Neural cell (in vitro differentiated cells): ENCODE measurements at regions not wholly inside any gene's neighbourhood (a gene's known extent, or its start where the extent isn't known, plus 50 kb on each side); places are given as distances from the start of the nearest gene placed in this dataset.

ENCODE experiments used
- H2AFZ ChIP-seq: fragments of 200-600, 300-800 bp; sonication (generic), shearing (Covaris generic); 2 replicates; pipeline ENCODE4 v1.6.0; 2014; ENCODE audit warnings: low read depth, mild to moderate bottlenecking, antibody characterized with exemption, low read length, moderate library complexity
- H3F3A ChIP-seq: fragments of 200-600 bp; shearing (Covaris generic); 2 replicates; pipeline ENCODE4 v1.6.1; 2016; ENCODE audit warnings: mild to moderate bottlenecking, moderate library complexity, mixed read lengths, antibody characterized with exemption, low read length; ENCODE audit not compliant: insufficient read depth, poor library complexity, severe bottlenecking
- H3K27ac ChIP-seq: fragments of 200-600, 300-800 bp; sonication (generic), shearing (Covaris generic); 2 replicates; pipeline ENCODE4 v1.5.1; 2014; ENCODE audit warnings: mild to moderate bottlenecking, low read length, moderate library complexity
- H3K27me3 ChIP-seq: fragments of 300-800, 200-600 bp; sonication (generic), shearing (Covaris generic); 2 replicates; pipeline ENCODE4 v1.6.0; 2014; ENCODE audit warnings: mild to moderate bottlenecking, low read depth, low read length, moderate library complexity; ENCODE audit not compliant: insufficient read depth
- H3K36me3 ChIP-seq: fragments of 300-800, 200-600 bp; sonication (generic), shearing (Covaris generic); 2 replicates; pipeline ENCODE4 v1.5.1; 2014; ENCODE audit warnings: mild to moderate bottlenecking, antibody characterized with exemption, low read length, moderate library complexity; ENCODE audit not compliant: insufficient read depth
- H3K4me2 ChIP-seq: fragments of 300-800, 200-600 bp; sonication (generic), shearing (Covaris generic); 2 replicates; pipeline ENCODE4 v1.6.0; 2014; ENCODE audit warnings: mild to moderate bottlenecking, low read length
- H3K4me3 ChIP-seq: fragments of 300-800, 200-600 bp; sonication (generic), shearing (Covaris generic); 2 replicates; pipeline ENCODE4 v1.5.1; 2014; ENCODE audit warnings: mild to moderate bottlenecking, low read length, moderate library complexity
- H3K79me2 ChIP-seq: fragments of 200-600 bp; shearing (Covaris generic); replicated peaks from 2 replicates; pipeline ENCODE4 v1.6.0; 2014; ENCODE audit warnings: mild to moderate bottlenecking, low read length, moderate library complexity; ENCODE audit not compliant: insufficient read depth
- H3K9ac ChIP-seq: fragments of 300-800, 200-600 bp; sonication (generic), shearing (Covaris generic); 2 replicates; pipeline ENCODE4 v1.6.1; 2016; ENCODE audit warnings: mild to moderate bottlenecking, low read length, mixed read lengths
- H3K9me2 ChIP-seq: fragments of 200-600 bp; shearing (Covaris generic); 2 replicates; pipeline ENCODE4 v1.6.1; 2016; ENCODE audit warnings: mild to moderate bottlenecking, low read length, mixed read lengths; ENCODE audit not compliant: insufficient read depth
- H3K9me3 ChIP-seq: fragments of 200-600, 300-800 bp; sonication (generic), shearing (Covaris generic); 2 replicates; pipeline ENCODE4 v1.6.1; 2016; ENCODE audit warnings: mild to moderate bottlenecking, mixed run types, low read length, moderate library complexity, mixed read lengths
- H4K20me1 ChIP-seq: fragments of 200-600 bp; shearing (Covaris generic); 2 replicates; pipeline ENCODE4 v1.6.1; 2016; ENCODE audit warnings: mild to moderate bottlenecking, mixed run types; ENCODE audit not compliant: insufficient read depth
- EP300 ChIP-seq: fragments of 450-650 bp; conservative IDR thresholded peaks from 2 replicates; pipeline ENCODE4 v1.6.1; 2014; ENCODE audit warnings: antibody characterized with exemption, mild to moderate bottlenecking, moderate library complexity; ENCODE audit not compliant: poor library complexity, severe bottlenecking
- EZH2 ChIP-seq: fragments of 200-600, 300-800 bp; shearing (Covaris generic), sonication (generic); IDR thresholded peaks from 2 replicates; pipeline ENCODE4 v1.6.1; 2014; ENCODE audit warnings: antibody characterized with exemption, low read length, borderline replicate concordance, mild to moderate bottlenecking; ENCODE audit not compliant: insufficient read depth, poor library complexity, severe bottlenecking
- MXI1 ChIP-seq: fragments of 450-650 bp; conservative IDR thresholded peaks from 2 replicates; pipeline ENCODE4 v1.6.1; 2014; ENCODE audit warnings: antibody characterized with exemption, mild to moderate bottlenecking; ENCODE audit not compliant: poor library complexity, severe bottlenecking
- POLR2AphosphoS5 ChIP-seq: IDR thresholded peaks from 2 replicates; pipeline ENCODE4 v1.6.1; 2012
- RAD21 ChIP-seq: fragments of 450-650 bp; conservative IDR thresholded peaks from 2 replicates; pipeline ENCODE4 v1.6.1; 2014; ENCODE audit warnings: antibody characterized with exemption, mild to moderate bottlenecking, moderate library complexity
- SMC3 ChIP-seq: fragments of 450-650 bp; conservative IDR thresholded peaks from 2 replicates; pipeline ENCODE4 v1.6.1; 2014; ENCODE audit warnings: antibody characterized with exemption, mild to moderate bottlenecking, moderate library complexity; ENCODE audit not compliant: poor library complexity
- TAF1 ChIP-seq: IDR thresholded peaks from 2 replicates; pipeline ENCODE4 v1.6.1; 2012; ENCODE audit warnings: low read depth
- TF ChIP-seq, protein P1 (sequence below): fragments of 450-650 bp; IDR thresholded peaks from 2 replicates; pipeline ENCODE4 v1.5.1; 2014; ENCODE audit warnings: antibody characterized with exemption, mild to moderate bottlenecking, moderate library complexity; ENCODE audit not compliant: poor library complexity, severe bottlenecking
- TF ChIP-seq, protein P2 (sequence below): IDR thresholded peaks from 2 replicates; pipeline ENCODE4 v1.6.1; 2012; ENCODE audit warnings: borderline replicate concordance

DNA sequence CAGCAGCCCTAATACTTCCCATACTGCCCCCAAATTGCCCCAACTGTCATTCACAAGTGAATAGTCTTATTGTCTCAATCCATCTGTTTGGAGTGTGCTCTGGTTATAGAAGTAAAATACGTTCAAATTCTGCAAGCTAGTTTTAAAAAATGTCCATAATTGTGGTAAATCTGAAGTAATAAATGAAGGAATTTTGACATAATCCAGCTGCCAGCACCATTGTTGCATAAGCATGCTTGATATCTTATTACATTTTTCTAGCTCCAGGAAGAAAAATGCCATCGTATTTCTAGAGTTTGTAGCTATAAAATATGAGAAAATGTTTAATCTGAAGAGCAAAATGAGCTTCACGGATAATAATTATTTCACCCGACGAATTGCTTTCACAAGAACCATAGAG lies 664.7 kb downstream of the RFPL4B start:
- Histone ChIP-seq H2AFZ (no peak overlapping the region), H3K36me3 (no peaks in the 10 kb centered on the region), H3F3A (no peaks in the 10 kb centered on the region), H3K9ac (no peak overlapping the region), H3K4me3 (no peak overlapping the region), H3K27ac (no peak overlapping the region), H3K79me2 (no peaks in the 10 kb centered on the region), H4K20me1 (no peaks in the 10 kb centered on the region), H3K27me3 (no peaks in the 10 kb centered on the region), H3K9me3 (no peaks in the 10 kb centered on the region), H3K9me2 (no peaks in the 10 kb centered on the region), H3K4me2 (no peak overlapping the region)
- TF ChIP-seq EZH2 (no peak), MXI1 (no peak), TAF1 (no peak), SMC3 (no peak), POLR2AphosphoS5 (no peak), EP300 (no peak), RAD21 (no peak)
- TF ChIP-seq, protein P1, sequence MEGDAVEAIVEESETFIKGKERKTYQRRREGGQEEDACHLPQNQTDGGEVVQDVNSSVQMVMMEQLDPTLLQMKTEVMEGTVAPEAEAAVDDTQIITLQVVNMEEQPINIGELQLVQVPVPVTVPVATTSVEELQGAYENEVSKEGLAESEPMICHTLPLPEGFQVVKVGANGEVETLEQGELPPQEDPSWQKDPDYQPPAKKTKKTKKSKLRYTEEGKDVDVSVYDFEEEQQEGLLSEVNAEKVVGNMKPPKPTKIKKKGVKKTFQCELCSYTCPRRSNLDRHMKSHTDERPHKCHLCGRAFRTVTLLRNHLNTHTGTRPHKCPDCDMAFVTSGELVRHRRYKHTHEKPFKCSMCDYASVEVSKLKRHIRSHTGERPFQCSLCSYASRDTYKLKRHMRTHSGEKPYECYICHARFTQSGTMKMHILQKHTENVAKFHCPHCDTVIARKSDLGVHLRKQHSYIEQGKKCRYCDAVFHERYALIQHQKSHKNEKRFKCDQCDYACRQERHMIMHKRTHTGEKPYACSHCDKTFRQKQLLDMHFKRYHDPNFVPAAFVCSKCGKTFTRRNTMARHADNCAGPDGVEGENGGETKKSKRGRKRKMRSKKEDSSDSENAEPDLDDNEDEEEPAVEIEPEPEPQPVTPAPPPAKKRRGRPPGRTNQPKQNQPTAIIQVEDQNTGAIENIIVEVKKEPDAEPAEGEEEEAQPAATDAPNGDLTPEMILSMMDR, result no peak
- TF ChIP-seq, protein P2, sequence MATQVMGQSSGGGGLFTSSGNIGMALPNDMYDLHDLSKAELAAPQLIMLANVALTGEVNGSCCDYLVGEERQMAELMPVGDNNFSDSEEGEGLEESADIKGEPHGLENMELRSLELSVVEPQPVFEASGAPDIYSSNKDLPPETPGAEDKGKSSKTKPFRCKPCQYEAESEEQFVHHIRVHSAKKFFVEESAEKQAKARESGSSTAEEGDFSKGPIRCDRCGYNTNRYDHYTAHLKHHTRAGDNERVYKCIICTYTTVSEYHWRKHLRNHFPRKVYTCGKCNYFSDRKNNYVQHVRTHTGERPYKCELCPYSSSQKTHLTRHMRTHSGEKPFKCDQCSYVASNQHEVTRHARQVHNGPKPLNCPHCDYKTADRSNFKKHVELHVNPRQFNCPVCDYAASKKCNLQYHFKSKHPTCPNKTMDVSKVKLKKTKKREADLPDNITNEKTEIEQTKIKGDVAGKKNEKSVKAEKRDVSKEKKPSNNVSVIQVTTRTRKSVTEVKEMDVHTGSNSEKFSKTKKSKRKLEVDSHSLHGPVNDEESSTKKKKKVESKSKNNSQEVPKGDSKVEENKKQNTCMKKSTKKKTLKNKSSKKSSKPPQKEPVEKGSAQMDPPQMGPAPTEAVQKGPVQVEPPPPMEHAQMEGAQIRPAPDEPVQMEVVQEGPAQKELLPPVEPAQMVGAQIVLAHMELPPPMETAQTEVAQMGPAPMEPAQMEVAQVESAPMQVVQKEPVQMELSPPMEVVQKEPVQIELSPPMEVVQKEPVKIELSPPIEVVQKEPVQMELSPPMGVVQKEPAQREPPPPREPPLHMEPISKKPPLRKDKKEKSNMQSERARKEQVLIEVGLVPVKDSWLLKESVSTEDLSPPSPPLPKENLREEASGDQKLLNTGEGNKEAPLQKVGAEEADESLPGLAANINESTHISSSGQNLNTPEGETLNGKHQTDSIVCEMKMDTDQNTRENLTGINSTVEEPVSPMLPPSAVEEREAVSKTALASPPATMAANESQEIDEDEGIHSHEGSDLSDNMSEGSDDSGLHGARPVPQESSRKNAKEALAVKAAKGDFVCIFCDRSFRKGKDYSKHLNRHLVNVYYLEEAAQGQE, result no peak

DNA sequence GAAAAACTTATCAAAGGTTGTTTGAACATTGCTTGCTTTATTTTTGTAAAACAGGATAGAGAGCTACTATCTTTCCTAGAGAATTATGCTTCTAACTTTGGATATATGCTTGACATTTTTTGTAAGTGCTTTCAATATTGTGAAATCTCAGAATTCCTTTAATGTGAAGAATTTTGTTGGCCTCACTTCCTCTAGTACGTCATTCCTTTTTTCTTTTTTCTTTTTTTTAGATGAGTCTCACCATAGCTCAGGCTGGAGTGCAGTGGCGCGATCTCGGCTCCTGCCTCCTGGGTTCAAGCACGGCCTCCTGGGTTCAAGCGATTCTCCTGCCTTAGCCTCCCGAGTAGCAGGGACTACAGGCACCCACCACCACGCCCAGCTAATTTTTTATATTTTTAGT lies 668.1 kb downstream of the RFPL4B start:
- H4K20me1 ChIP-seq, result no peaks in the 10 kb centered on the region
- H3K27ac ChIP-seq, result no peak overlapping the region
- H3K79me2 ChIP-seq, result no peaks in the 10 kb centered on the region
- H3K27me3 ChIP-seq, result no peaks in the 10 kb centered on the region
- H3K4me2 ChIP-seq, result no peak overlapping the region
- H2AFZ ChIP-seq, result no peak overlapping the region
- no peaks in the 10 kb centered on the region for H3K9me3 ChIP-seq
- H3K9me2 ChIP-seq, result no peaks in the 10 kb centered on the region
- H3K36me3 ChIP-seq, result no peaks in the 10 kb centered on the region
- no peak overlapping the region for H3K9ac ChIP-seq
- no peaks in the 10 kb centered on the region for H3F3A ChIP-seq
- no peak for TF ChIP-seq EZH2
- H3K4me3 ChIP-seq, result no peak overlapping the region

DNA sequence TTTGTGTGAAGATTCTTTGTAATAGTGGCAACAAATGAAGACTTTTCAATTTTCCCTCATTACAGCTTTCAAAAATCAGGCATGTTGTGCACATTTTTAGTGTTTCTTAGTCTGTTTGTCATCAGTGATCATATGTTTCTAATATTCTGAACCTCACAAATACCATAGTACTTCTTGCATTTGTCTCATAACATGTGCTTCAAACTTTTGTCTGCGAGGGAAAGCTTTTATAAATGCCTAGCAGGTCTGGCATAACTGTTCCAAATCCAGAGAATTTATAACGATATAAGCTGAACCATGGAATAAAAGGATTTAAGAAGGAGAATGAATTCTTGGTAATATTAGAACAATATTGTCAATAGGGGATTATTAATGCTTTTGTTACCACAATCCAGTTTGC lies 670.2 kb downstream of the RFPL4B start:
- Histone ChIP-seq H3K79me2 (no peaks in the 10 kb centered on the region), H3K4me3 (no peak overlapping the region), H3K36me3 (no peaks in the 10 kb centered on the region), H3K9ac (no peak overlapping the region), H3F3A (no peaks in the 10 kb centered on the region), H4K20me1 (no peaks in the 10 kb centered on the region), H3K27ac (no peak overlapping the region), H3K4me2 (no peak overlapping the region), H3K27me3 (no peaks in the 10 kb centered on the region), H3K9me3 (no peaks in the 10 kb centered on the region), H2AFZ (no peak overlapping the region), H3K9me2 (no peaks in the 10 kb centered on the region)
- TF ChIP-seq EZH2, result no peak
- TF ChIP-seq, protein P1, result no peak
- TF ChIP-seq POLR2AphosphoS5, result no peak
- no peak for TF ChIP-seq RAD21
- TF ChIP-seq, protein P2, result no peak
